ENCODE measurements at regions not wholly inside any gene's neighbourhood (a gene's known extent, or its start where the extent isn't known, plus 50 kb on each side); places are given as distances from the start of the nearest gene placed in this dataset.
"Not testable (repeated sequence)": the region's sequence is repeated elsewhere in the genome, so short reads cannot be mapped to it uniquely, and the experiment has no call there.

GRCh38 chr5:1653698-1654651, 130.2 kb upstream of the LPCAT1 start:
- H3K9me3 ChIP-seq (ENCODE audit: low read length); H3K27ac ChIP-seq (ENCODE audit: extremely low read length, insufficient read depth, low read length); BruUV-seq (replicated peaks); H4K20me1 ChIP-seq (ENCODE audit: insufficient read depth, low read length); H3K4me1 ChIP-seq (ENCODE audit: insufficient read depth, low read length); POLR2A ChIA-PET; H2AFZ ChIP-seq (ENCODE audit: low read length); intact Hi-C loops (cut with micrococcal nuclease; ENCODE audit: unreplicated experiment); DNase-seq (ENCODE audit: low spot score); H3K36me3 ChIP-seq (replicated peaks in 1 of 2; ENCODE audit: control insufficient read depth in 1 of 2, insufficient read depth in 2 of 2, low read length in 2 of 2); H3K79me2 ChIP-seq (ENCODE audit: insufficient read depth, low read length); H3K9ac ChIP-seq (ENCODE audit: insufficient read depth, low read depth, low read length); CTCF ChIA-PET (ENCODE audit: low intra/inter-chr PET ratio, low total read pairs); FAIRE-seq; in situ Hi-C loops (cut with HindIII; ENCODE audit: extremely low pct_ligation_motif_present, low pct_unique_long_range_greater_than_20kb): not testable (repeated sequence)
- WGBS (ENCODE audit: low lambda C conversion rate), result 19% methylated on average over 6 of the region's 60 CpGs
- Histone ChIP-seq H3K4me3 (replicated peaks in 1 of 3; ENCODE audit: insufficient read depth in 1 of 3, low read depth in 2 of 3, low read length in 3 of 3) (peak overlapping the region in 2 of 3 experiments; percentile 33 to 67; a peak in 5 of 6 replicates), H3K27me3 (ENCODE audit: control insufficient read depth in 1 of 2, insufficient read depth in 2 of 2, low read length in 2 of 2) (peaks cover 13 to 70% of the 10 kb centered on the region in 2 experiments), H3K4me2 (ENCODE audit: low read depth, low read length) (peak overlapping the region; percentile 71)
- TF ChIP-seq CTCF (CRISPR knock-in tag; IDR thresholded peaks at IDR 0.05) (peak; percentile 61), RAD21 (CRISPR knock-in tag; IDR thresholded peaks at IDR 0.05) (peak; percentile 25; the same call in 1 of the 2 replicates), MAX (IDR thresholded peaks at IDR 0.05) (0 out of 2 replicates have a peak, but pooled peaks have one; percentile 42), STAG1 (CRISPR knock-in tag; IDR thresholded peaks at IDR 0.05) (peak; percentile 51)
- ATAC-seq, result peak; percentile 93

Measured in HepG2 (cell line).